NCI-H510A (cell line): ENCODE measurements at regions not wholly inside any gene's neighbourhood (a gene's known extent, or its start where the extent isn't known, plus 50 kb on each side); places are given as distances from the start of the nearest gene placed in this dataset.
"Not testable (repeated sequence)": the region's sequence is repeated elsewhere in the genome, so short reads cannot be mapped to it uniquely, and the experiment has no call there.

Experiments used
- DNase-seq: peaks from one replicate; lab custom pipeline; 2025; lab: John Stamatoyannopoulos, UW

DNA sequence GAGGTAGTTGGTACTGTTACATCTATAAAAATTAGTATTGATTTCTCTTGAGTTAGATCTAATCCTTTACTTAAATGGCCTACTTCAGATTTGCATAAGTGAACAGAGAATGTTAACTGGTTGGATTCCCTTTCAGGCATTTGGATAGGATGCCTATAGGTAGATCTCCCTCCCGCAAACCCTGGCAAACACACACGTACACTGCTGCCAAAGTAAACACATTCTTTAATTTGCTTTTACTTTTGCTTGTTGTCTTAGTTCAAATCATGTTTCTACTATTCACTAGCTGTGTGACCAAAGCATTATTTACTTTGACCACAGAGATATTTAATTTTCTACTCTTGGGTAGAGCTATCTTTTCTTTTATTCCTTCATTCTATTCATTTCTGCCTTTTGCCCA lies 936.1 kb upstream of the FBXO33 start:
- peak; percentile 21 for DNase-seq

DNA sequence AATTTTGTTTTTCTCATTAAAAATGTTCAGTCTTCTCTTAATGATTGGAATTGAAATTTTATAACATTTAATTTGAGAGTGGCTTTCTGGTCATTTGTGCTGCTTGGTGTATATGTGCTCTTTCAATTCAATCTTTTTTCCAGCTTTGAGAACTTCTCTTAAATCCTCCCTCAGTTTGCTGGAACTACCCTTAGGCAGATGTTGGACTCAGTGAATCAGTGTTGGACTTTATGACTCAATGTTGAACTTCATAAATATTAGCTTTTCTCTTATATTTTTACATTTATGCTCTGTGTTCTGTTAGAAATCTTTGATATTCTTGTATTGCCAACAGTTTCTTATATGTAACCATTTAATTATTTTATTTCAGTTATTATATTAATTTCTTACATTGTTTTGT lies 935.5 kb upstream of the FBXO33 start:
- no peak for DNase-seq

DNA sequence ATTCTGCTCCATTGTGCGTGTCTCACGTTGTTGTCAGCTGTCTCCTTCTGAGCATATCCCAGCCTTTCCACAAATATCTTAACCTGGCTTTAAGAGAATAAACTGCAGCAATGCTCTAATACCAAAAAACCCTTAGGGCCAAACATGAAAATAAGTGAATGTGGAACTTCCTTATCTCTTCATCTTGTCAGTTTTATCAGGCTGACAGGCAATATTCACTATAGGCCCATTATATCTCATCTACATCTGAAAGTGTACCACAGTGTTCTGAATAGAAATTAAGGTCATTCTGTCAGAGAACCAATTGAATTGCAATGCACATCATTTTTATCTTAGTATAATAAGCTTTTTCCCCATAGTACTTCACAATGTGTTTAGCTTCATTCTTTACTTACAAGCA lies 933.1 kb upstream of the FBXO33 start:
- DNase-seq = no peak

DNA sequence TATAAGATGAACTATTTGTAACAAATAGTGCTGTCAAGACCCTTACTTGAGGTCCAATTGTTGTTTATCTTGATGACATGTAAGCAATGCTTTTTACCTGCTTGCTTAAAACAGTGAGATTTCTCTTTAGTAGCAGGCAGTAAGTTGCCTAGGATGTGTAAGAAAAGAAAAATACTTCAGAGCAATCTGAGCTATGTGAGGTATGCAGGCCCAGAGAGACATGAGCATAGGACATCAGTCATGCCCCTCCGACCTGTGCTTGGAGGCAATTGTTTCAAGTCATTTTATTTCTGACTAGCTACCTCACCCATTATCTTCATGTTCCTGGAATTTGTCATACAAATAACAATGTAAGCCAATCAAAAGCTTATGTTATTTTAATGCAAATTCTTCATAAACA lies 930.6 kb upstream of the FBXO33 start:
- no peak for DNase-seq

DNA sequence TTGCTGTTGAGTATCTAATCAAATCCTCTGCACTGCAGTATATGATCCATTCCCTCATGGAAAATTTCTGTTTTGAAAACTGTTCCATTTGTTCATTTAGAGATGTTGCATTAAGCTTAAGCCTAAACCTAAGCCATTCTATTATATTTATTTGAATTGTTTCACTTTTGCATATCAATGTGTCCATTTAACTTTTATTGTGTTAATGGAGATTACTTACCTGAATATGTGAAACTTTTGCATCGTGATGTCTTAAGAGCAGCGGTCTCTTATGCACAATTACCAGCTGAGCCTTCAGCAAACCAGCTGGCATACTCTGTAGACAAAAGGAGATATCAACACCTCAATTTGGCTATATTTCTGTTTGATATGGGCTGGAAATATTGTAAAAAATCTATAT lies 922.5 kb upstream of the FBXO33 start:
- DNase-seq = no peak

DNA sequence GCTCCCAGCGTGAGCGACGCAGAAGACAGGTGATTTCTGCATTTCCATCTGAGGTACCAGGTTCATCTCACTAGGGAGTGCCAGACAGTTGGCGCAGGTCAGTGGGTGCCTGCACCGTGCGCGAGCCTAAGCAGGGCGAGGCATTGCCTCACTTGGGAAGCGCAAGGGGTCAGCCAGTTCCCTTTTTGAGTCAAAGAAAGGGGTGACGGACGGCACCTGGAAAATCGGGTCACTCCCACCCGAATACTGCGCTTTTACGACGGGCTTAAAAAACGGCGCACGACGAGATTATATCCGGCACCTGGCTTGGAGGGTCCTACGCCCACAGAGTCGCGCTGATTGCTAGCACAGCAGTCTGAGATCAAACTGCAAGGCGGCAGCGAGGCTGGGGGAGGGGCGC lies 915.9 kb upstream of the FBXO33 start:
- not testable (repeated sequence) for DNase-seq

DNA sequence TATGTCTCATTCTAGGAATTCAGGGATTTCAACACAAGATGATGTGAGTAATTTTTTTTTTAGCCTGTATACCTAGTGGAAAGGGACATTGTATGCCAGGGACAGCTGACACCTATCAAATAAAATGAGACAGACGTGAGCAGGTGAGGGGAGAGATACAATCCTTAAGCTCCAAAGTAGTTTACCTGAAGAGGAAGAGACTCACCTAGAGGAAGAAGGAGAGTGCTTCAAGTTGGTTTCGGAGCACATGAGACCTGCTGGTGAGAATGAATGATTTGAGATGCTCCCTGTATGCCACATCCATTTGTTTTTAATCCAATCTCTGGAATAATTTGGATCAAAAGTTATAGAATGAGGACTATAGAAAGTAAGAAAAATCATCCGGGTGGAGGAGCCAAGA lies 915.4 kb upstream of the FBXO33 start:
- DNase-seq = no peak

DNA sequence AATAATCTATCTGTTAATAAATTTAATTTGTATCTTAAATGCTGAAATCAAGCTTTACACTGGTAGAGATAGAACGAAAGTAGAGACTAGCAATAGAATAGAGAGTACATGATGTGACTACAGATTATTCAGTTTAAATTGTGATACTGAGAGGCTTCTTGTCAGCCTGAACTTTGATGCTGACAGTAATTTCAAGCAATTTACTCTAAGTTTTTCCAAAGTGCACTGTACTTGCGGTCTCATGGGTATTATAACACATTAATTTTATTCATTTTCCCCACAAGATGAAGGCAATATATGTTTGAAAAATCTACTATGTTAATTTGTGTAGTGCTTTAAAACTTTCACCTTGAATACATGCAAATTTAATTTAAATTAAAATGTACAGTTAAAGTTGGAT lies 914.0 kb upstream of the FBXO33 start:
- no peak for DNase-seq

DNA sequence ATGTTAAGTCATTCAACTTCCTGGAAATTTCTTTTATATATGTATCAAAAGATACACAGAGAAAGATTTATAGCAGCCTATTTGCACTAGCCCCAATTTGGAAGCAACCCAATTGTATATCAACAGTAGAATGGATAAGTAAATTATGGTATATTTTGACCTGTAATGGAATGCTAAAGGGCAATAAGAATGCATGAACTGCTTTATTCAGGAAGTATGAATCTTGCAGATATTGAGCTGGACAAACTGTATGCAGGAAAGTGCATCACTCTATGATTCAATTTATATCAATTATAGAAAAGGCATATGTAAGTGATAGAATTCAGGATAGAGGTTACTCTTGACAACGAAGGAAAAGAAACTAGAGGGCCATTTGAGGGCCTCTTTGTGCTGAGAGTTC lies 913.1 kb upstream of the FBXO33 start:
- DNase-seq = no peak

DNA sequence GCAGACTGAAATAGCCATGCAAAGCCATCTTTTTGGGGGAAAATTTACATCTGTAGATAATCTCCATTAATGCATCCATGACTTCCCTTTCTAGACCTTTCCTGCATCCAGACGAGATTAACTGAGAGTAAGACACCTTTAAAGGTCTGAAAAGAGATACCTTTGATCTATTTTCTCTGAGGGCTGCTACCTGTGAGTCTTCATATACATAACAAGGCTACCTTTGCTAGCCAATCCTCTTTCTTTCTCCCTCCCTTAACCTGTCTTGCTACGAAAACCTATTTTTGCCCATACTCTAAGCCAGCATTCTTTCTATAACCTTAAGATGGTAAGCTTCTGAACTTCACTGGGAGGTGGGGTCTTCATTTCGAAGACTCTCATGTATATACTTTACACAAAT lies 908.5 kb upstream of the FBXO33 start:
- no peak for DNase-seq

DNA sequence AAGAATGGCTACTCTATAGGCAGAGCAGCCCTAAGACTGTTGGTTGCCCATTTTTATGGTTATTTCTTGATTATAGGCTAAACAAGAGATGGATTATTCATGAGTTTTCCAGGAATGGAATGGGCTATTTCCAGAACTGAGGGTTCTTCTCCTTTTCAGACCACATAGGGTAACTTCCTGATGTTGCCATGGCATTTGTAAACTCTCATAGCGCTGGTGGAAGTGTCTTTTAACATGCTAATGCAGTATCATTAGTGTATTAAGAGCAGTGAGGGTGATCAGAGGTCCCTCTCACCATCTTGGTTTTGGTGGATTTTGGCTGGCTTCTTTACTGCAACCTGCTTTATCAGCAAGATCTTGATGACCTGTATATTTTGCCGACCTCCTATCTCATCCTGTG lies 904.6 kb upstream of the FBXO33 start:
- no peak for DNase-seq

DNA sequence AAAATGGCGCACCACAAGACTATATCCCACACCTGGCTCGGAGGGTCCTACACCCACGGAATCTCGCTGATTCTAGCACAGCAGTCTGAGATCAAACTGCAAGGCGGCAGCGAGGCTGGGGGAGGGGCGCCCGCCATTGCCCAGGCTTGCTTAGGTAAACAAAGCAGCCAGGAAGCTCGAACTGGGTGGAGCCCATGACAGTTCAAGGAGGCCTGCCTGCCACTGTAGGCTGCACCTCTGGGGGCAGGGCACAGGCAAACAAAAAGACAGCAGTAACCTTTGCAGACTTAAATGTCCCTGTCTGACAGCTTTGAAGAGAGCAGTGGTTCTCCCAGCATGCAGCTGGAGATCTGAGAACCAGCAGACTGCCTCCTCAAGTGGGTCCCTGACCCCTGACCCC lies 894.3 kb upstream of the FBXO33 start:
- not testable (repeated sequence) for DNase-seq

DNA sequence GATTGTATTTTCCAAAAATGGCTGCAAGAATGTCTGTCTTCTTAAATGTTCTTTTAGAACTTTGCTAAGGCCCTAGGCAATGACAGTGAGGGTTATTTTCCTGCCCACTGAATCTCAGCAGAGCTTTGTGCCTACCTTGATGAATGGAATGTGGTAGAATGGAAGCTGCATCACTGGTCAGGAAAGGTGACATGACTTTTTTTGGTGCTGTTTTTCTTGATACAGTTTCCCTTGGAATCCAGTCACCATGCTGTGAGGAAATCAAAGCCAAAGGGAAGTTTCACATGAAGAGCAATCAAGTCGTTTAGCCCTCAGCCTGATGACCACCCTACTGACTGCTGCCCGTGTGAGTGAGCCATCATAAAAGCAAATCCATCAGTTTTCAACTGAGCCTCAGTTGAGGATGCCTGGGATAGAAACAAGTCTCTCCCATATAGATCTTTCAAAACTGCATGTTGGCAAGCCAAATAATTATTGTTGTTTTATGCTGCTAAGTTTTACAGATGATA lies 886.0 kb upstream of the FBXO33 start:
- no peak for DNase-seq

DNA sequence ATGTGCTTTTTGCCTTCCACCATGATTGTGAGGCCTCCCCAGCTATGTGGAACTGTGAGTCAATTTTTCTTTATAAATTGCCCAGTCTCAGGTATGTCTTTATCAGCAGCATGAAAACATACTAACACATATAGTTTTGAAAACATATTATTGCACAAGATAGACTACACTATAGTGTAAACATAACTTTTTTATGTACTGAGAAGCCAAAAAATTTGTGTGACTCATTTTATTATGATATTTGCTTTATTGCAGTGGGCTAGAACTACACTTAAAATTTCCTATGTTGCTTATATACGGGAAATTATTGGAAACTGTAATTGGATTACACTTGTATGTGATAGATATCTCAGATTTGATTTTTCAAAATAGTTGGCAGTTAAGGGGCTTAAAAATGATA lies 885.5 kb upstream of the FBXO33 start:
- no peak for DNase-seq

DNA sequence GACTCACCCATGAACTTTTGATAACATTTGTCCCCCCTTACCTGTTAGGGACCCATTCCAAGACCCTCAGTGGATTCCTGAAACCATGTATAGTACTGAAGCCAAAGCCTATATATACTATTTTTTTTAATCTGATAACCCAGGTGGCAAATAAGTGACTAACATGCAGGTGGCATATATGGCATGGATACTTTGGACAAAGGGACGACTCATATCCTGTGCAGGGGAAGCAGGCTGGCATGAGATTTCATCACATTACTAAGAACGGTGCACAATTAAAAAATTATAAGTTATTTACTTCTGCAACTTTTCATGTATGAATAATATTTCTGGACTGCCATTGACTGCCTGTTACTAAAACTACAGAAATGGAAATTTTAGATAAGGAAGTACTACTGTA lies 880.1 kb upstream of the FBXO33 start:
- DNase-seq = no peak

DNA sequence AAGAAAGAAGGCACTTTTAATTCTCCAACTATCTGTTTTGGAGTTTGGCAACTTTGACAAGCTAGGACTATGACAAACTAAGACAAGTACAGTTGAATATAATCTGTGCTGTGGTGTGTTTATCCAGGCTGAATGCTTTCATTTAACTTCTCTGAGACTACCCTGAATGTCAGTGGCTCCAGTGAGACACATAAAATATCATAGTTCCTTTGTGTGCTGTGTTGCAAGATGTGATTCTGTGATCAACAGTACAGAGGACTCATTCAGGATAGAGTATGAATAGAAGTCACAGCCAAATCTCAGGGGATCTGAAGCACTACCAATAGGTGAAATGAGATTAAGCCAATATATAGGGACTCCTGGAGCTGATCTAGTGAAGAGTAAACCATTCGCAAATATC lies 876.9 kb upstream of the FBXO33 start:
- DNase-seq = no peak

DNA sequence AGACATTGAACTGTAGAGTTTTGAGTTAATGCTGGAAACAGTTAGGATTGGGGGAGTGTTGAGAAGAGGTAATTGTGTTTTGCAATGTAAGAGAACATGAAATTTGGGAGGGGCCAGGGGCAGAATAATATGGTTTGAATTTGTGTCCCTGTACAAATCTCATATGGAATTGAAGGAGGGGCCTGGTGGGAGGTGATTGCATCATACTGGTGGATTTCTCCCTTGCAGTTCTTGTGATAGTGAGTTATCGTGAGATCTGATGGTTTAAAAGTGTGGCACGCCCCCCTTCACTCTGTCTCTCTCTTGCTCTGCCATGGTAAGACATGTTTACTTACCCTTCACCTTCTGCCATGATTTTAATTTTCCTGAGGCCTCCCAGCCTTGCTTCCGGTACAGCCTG lies 876.0 kb upstream of the FBXO33 start:
- DNase-seq = no peak

DNA sequence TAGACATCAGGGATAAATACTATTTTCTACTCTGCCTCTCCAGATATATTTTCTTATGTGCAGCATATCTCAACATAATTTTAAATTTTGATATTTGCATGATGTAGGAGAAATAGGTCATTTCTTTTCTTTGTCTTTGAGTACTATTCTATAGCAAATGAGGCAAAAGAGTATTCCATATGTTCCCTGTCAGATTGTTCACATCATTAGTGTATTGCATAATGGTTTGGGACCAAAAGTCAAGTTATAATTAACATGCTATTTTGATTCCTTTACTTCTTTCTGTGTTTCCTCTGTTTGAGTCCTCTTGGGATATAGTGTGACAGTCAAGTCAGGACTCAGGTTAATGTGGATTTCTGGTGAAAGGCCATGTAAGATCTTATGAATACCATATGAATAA lies 864.6 kb upstream of the FBXO33 start:
- DNase-seq = no peak

DNA sequence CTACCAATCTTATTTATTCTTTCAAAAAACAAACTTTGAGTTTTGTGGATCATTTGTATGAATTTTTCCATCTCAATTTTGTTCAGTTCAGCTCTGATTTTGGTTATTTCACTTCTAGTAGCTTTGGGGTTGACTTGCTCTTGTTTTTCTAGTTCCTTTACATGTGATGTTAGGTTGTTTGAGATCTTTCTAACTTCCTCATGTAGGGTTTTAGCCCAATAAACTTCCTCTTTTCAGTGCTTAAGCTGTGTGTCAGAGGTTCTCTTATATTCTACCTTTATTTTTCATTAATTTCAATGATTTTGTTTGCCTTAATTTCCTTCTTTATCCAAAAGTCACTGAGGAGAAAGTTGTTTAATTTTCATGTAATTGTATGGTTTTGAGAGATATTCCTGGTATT lies 860.4 kb upstream of the FBXO33 start:
- DNase-seq = no peak

DNA sequence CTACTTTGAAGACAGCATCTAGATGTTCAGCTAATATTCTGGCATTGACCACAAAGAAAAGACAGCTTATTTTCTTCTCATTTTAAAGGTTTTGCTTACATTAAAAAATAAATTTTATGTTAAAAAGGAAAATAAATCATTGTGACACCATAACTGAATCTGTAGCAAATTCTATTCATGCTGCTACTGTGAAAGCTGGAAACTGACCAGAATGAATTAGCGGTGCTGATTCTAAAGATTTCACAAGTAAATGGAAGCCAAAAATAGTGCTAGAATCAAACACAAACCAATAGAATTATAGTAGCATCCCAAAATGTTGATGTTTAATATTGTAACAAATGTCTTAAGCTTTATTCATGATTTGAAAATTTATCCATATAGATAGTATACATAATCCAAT lies 850.0 kb upstream of the FBXO33 start:
- no peak for DNase-seq

DNA sequence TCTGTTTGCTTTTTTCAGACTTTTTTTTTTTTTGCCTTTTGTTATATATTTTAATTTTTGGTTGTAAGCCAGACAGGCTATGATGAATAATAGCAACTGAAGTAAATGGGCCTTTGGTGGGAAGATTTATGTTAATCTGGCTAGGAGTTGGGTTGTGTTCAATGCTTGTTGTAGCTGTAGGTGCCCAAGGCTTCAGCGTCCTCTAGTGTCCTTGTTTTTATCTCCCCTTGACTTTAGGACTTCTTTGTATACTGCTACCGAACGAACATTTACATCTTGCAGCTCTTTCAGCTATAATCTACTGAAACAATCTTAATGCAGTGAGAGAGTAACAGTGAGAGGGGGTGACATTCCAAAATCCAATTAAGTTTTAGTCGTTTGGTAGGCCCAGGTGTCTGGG lies 848.4 kb upstream of the FBXO33 start:
- no peak for DNase-seq

DNA sequence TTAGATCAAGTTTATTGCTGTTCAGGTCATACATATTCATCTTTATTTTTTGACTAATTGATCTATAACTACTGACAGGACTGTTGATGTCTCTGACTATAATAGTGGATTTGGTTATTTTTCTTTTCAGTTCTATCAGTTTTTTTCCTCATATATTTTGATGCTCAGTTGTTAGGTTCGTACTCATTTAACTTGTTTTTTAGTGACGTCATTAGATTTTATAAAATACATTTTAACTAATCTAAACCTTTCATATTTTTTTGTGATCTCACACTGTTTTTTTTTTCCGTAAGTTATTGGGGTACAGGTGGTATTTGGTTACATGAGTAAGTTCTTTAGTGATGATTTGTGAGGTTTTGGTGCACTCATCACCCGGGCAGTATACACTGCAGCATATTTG lies 841.2 kb upstream of the FBXO33 start:
- DNase-seq = no peak

DNA sequence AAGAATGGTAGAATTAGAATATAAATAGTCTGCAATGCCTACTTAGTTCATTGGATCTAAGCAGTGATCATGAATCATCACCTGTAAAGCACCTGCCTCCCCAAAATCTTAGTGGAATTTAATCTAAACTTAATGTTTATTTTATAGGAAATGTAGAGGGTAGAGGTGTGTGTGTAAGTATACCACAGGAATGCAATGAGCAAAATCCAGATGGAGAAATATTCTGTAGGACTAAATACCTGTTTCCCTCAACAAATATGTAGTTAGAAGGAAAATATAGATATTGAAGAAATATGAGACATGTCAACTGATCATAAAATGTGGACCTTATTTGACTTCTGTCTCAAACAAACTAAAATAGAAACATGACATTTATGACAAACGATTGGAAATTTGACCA lies 839.2 kb upstream of the FBXO33 start:
- DNase-seq = no peak

DNA sequence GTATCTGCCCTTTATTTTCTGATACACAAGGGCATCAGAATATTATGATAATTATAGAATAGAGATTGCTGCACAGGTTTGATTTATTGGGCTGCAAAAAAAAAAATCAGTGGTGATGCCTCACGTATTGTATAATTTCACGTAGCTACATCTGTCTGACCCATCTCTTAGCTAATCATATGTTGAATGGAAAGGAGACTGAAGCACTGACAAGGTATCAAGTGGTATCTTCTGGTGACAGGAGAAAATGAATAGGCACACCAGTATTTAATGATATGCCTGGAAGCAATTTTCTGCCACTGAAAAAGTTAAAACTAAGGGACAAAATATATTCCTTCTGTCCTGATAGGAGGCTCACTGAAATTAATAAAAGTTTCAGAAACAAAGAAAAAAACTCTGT lies 837.2 kb upstream of the FBXO33 start:
- DNase-seq = no peak

DNA sequence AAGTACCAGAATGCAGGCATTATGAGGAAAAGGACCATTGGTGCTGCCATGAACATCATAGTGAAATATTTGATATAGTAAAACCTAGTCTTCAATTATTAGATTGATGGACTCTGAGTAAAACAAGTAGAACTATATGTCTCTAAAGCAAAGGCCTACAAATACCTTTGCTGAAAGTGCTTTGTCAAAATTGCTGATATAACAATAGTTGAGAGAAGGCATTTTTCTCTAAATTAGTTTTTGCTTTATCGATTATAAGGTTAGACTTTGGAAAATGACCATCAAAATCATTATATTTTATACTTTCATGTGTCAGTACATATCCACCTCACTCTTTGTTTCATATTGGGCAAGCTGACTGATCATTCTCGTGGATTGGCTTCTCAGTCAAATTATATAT lies 836.0 kb upstream of the FBXO33 start:
- DNase-seq = no peak
